ENCODE measurements at regions not wholly inside any gene's neighbourhood (a gene's known extent, or its start where the extent isn't known, plus 50 kb on each side); places are given as distances from the start of the nearest gene placed in this dataset.

DNA sequence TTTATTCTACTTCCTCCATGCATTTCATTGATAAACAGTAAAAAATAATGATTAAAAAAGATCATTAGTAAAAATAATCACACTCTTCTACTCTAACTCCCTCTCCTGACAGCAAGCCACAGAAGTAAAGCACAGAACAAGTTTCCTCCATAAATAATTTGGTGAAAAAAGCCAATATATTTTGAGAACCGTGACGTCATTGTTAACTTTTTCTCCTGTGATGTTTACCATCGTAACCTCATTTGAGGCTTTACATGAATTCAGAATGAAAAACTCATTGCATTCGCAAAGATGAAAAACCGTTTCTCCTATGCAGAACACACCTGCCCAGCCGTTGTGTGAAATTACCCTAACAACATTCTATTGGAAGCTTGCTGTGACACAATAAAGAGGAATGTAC, 120.7 kb downstream of the NSUN3 start:
- Histone ChIP-seq H3K4me1 (replicated peaks in 1 of 2; ENCODE audit: control insufficient read depth in 2 of 2, insufficient read depth in 2 of 2, low read length in 2 of 2) (no peaks in the 10 kb centered on the region), H4K20me1 (replicated peaks; ENCODE audit: control insufficient read depth, insufficient read depth, low read length) (no peaks in the 10 kb centered on the region), H3K27ac (ENCODE audit: extremely low read depth, low read depth, low read length) (no peak overlapping the region), H3K9ac (ENCODE audit: insufficient read depth in 1 of 2, low read depth in 2 of 2, low read length in 2 of 2) (no peak overlapping the region), H3K4me2 (ENCODE audit: insufficient read depth, low read length) (no peak overlapping the region), H3K9me1 (ENCODE audit: control insufficient read depth, insufficient read depth, low read length) (no peaks in the 10 kb centered on the region), H3K36me3 (ENCODE audit: control insufficient read depth, insufficient read depth, low read length) (no peaks in the 10 kb centered on the region), H3K79me2 (ENCODE audit: control insufficient read depth, insufficient read depth, low read length) (no peaks in the 10 kb centered on the region), H3K27me3 (ENCODE audit: control insufficient read depth in 2 of 2, insufficient read depth in 2 of 2, low read length in 2 of 2) (no peaks in the 10 kb centered on the region), H3K4me3 (no peak overlapping the region), H2AFZ (ENCODE audit: low read depth, low read length) (no peak overlapping the region), H3K9me3 (replicated peaks; ENCODE audit: control insufficient read depth, insufficient read depth, low read depth, low read length) (no peaks in the 10 kb centered on the region)
- POLR2A ChIA-PET = no interaction called here
- CTCF ChIA-PET (ENCODE audit: low intra/inter-chr PET ratio) = no interaction called here
- in situ Hi-C loops (cut with MboI) = no loop called here
- BruUV-seq (replicated peaks) = no TSS peak
- no peak for ATAC-seq
- FAIRE-seq = no peak
- TF ChIP-seq ZNF707 (CRISPR knock-in tag; conservative IDR thresholded peaks at IDR 0.05) = no peak
- TF ChIP-seq, protein P1, sequence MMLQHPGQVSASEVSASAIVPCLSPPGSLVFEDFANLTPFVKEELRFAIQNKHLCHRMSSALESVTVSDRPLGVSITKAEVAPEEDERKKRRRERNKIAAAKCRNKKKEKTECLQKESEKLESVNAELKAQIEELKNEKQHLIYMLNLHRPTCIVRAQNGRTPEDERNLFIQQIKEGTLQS (IDR thresholded peaks at IDR 0.05) = peak; percentile 42; the same call in 1 of the 2 replicates
- TF ChIP-seq, protein P1 (CRISPR knock-in tag; conservative IDR thresholded peaks at IDR 0.05) = no peak
- TF ChIP-seq, protein P2, sequence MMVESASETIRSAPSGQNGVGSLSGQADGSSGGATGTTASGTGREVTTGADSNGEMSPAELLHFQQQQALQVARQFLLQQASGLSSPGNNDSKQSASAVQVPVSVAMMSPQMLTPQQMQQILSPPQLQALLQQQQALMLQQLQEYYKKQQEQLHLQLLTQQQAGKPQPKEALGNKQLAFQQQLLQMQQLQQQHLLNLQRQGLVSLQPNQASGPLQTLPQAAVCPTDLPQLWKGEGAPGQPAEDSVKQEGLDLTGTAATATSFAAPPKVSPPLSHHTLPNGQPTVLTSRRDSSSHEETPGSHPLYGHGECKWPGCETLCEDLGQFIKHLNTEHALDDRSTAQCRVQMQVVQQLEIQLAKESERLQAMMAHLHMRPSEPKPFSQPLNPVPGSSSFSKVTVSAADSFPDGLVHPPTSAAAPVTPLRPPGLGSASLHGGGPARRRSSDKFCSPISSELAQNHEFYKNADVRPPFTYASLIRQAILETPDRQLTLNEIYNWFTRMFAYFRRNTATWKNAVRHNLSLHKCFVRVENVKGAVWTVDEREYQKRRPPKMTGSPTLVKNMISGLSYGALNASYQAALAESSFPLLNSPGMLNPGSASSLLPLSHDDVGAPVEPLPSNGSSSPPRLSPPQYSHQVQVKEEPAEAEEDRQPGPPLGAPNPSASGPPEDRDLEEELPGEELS (CRISPR knock-in tag; IDR thresholded peaks at IDR 0.05; ENCODE audit: borderline replicate concordance) = no peak
- peak; percentile 42; the same call in 1 of the 2 replicates for TF ChIP-seq ATF7 (IDR thresholded peaks at IDR 0.05)
- TF ChIP-seq SRSF3 (IDR thresholded peaks at IDR 0.05; ENCODE audit: insufficient read depth, low read length) = no peak
- intact Hi-C loops (cut with micrococcal nuclease) = no loop called here
- no peak for DNase-seq (ENCODE audit: extremely low read depth in 1 of 4, low spot score in 3 of 4)
- WGBS (ENCODE audit: insufficient coverage, low coverage, missing lambda C conversion rate) = 0% methylated on average over 6 of the region's 6 CpGs

Measured in K562 (cell line).